Choroid plexus epithelial cell (primary cell): ENCODE measurements at regions not wholly inside any gene's neighbourhood (a gene's known extent, or its start where the extent isn't known, plus 50 kb on each side); places are given as distances from the start of the nearest gene placed in this dataset.

Source experiments
- DNase-seq: peaks from one replicate; pipeline ENCODE4 v3.0.0-alpha.2; 2010; ENCODE audit warnings: low read depth
- H3K4me3 ChIP-seq: 2 replicates; pipeline ENCODE4 v1.5.1; 2011; ENCODE audit warnings: low read depth, mild to moderate bottlenecking, control low read depth, low read length, moderate library complexity
- CTCF ChIP-seq: conservative IDR thresholded peaks from 2 replicates; pipeline ENCODE4 v1.5.1; 2011; ENCODE audit warnings: low read depth, mild to moderate bottlenecking, control low read depth, inconsistent platforms, low read length, moderate library complexity

- no peak overlapping the region for H3K4me3 ChIP-seq
- no peak for TF ChIP-seq CTCF
- DNase-seq: no peak
Measured at GRCh38 chr10:43001427-43001795, 75.5 kb upstream of the RET start.

- TF ChIP-seq CTCF: no peak
- H3K4me3 ChIP-seq: no peak overlapping the region
- DNase-seq: no peak
Measured at GRCh38 chr10:43002596-43002995, 74.3 kb upstream of the RET start.

- no peak overlapping the region for H3K4me3 ChIP-seq
- no peak for TF ChIP-seq CTCF
- no peak for DNase-seq
Measured at GRCh38 chr10:43006490-43006889, 70.4 kb upstream of the RET start.

GRCh38 chr10:43012578-43012977, 64.3 kb upstream of the RET start:
- no peak for TF ChIP-seq CTCF
- no peak overlapping the region for H3K4me3 ChIP-seq
- DNase-seq: no peak

- no peak for TF ChIP-seq CTCF
- H3K4me3 ChIP-seq: no peak overlapping the region
- DNase-seq: no peak
Measured at GRCh38 chr10:43013065-43013464, 63.8 kb upstream of the RET start.

- H3K4me3 ChIP-seq: no peak overlapping the region
- no peak for DNase-seq
- TF ChIP-seq CTCF: no peak
Measured at GRCh38 chr10:43024524-43024923, 52.3 kb upstream of the RET start.

- no peak for TF ChIP-seq CTCF
- no peak overlapping the region for H3K4me3 ChIP-seq
- DNase-seq: no peak
Measured at GRCh38 chr10:43024942-43025700, 51.7 kb upstream of the RET start.
